Left ventricle myocardium inferior (tissue), 1 donor: ENCODE measurements at regions not wholly inside any gene's neighbourhood (a gene's known extent, or its start where the extent isn't known, plus 50 kb on each side); places are given as distances from the start of the nearest gene placed in this dataset.
A peak's percentile ranks its signal among the peaks of the same experiment; 100 is the strongest.

Experiments
- DNase-seq: peaks from one replicate; pipeline ENCODE4 v3.0.0-alpha.2; 2020
- H3K27ac ChIP-seq: fragments of 200-600 bp; replicated peaks from 2 replicates; pipeline ENCODE4 v1.8.0; 2021
- H3K27me3 ChIP-seq: fragments of 200-600 bp; 2 replicates; pipeline ENCODE4 v1.8.0; 2021; ENCODE audit warnings: low read depth
- H3K36me3 ChIP-seq: fragments of 200-600 bp; 2 replicates; pipeline ENCODE4 v1.8.0; 2021
- H3K4me1 ChIP-seq: fragments of 200-600 bp; 2 replicates; pipeline ENCODE4 v1.8.0; 2021
- H3K4me3 ChIP-seq: fragments of 200-600 bp; 2 replicates; pipeline ENCODE4 v1.8.0; 2021; ENCODE audit warnings: mild to moderate bottlenecking, moderate library complexity
- H3K9me3 ChIP-seq: fragments of 200-600 bp; replicated peaks from 2 replicates; pipeline ENCODE4 v1.8.0; 2021
- CTCF ChIP-seq: fragments of 200-600 bp; IDR thresholded peaks from 2 replicates; pipeline ENCODE4 v1.8.0; 2021; ENCODE audit warnings: antibody characterized with exemption, mild to moderate bottlenecking, borderline replicate concordance
- intact Hi-C: fragments of 100-400 bp; cut with micrococcal nuclease; formaldehyde crosslinking; loops from one replicate; pipeline ENCODE4 v1.11.0; 2022
- donor health status: DM: no; HTN: yes; CAD: no; lungs with severe emphysema.

GRCh38 chr18:51614967-51615571 lies 417.6 kb upstream of the MEX3C start:
- Histone ChIP-seq H3K9me3 (no peaks in the 10 kb centered on the region), H3K4me1 (peaks cover 4% of the 10 kb centered on the region), H3K4me3 (no peak overlapping the region), H3K27ac (no peak overlapping the region), H3K27me3 (peaks cover 3% of the 10 kb centered on the region), H3K36me3 (no peaks in the 10 kb centered on the region)
- intact Hi-C loops, result no loop called here
- no peak for TF ChIP-seq CTCF
- DNase-seq, result no peak

GRCh38 chr18:51617167-51617566 lies 419.7 kb upstream of the MEX3C start:
- H3K36me3 ChIP-seq, result no peaks in the 10 kb centered on the region
- intact Hi-C loops, result no loop called here
- no peak overlapping the region for H3K27ac ChIP-seq
- TF ChIP-seq CTCF, result no peak
- peaks cover 4% of the 10 kb centered on the region for H3K4me1 ChIP-seq
- DNase-seq, result no peak
- H3K27me3 ChIP-seq, result peaks cover 17% of the 10 kb centered on the region
- no peaks in the 10 kb centered on the region for H3K9me3 ChIP-seq
- no peak overlapping the region for H3K4me3 ChIP-seq

- Histone ChIP-seq H3K4me3 (no peak overlapping the region), H3K27me3 (peaks cover 23% of the 10 kb centered on the region), H3K36me3 (no peaks in the 10 kb centered on the region), H3K9me3 (no peaks in the 10 kb centered on the region), H3K27ac (no peak overlapping the region), H3K4me1 (peaks cover 4% of the 10 kb centered on the region)
- no peak for TF ChIP-seq CTCF
- DNase-seq, result no peak
- intact Hi-C loops, result no loop called here
Observed at GRCh38 chr18:51617572-51618260, 420.2 kb upstream of the MEX3C start.

GRCh38 chr18:51619283-51619682 lies 421.8 kb upstream of the MEX3C start:
- DNase-seq, result no peak
- Histone ChIP-seq H3K4me3 (no peak overlapping the region), H3K9me3 (no peaks in the 10 kb centered on the region), H3K36me3 (no peaks in the 10 kb centered on the region), H3K27ac (no peak overlapping the region), H3K4me1 (peaks cover 4% of the 10 kb centered on the region), H3K27me3 (peaks cover 34% of the 10 kb centered on the region)
- no peak for TF ChIP-seq CTCF
- intact Hi-C loops, result no loop called here

- peak; percentile 76 for TF ChIP-seq CTCF
- Histone ChIP-seq H3K36me3 (no peaks in the 10 kb centered on the region), H3K9me3 (no peaks in the 10 kb centered on the region), H3K4me1 (peaks cover 4% of the 10 kb centered on the region), H3K27ac (no peak overlapping the region), H3K27me3 (peaks cover 53% of the 10 kb centered on the region), H3K4me3 (no peak overlapping the region)
- DNase-seq, result peak; percentile 29
- intact Hi-C loops, result no loop called here
Observed at GRCh38 chr18:51621113-51621863, 423.8 kb upstream of the MEX3C start.
